ENCODE measurements at regions not wholly inside any gene's neighbourhood (a gene's known extent, or its start where the extent isn't known, plus 50 kb on each side); places are given as distances from the start of the nearest gene placed in this dataset.

GRCh38 chr14:86971292-86971691, 1021.7 kb downstream of the GALC start:
- TF ChIP-seq SIN3A (IDR thresholded peaks at IDR 0.05; ENCODE audit: borderline replicate concordance, insufficient read depth, low read length) (no peak), POLR2AphosphoS5 (IDR thresholded peaks at IDR 0.05; ENCODE audit: low read depth, low read length) (no peak), TAF1 (IDR thresholded peaks at IDR 0.05; ENCODE audit: borderline replicate concordance, insufficient read depth, low read length) (no peak), FOXP2 (optimal IDR thresholded peaks at IDR 0.05; ENCODE audit: borderline replicate concordance, extremely low read depth, extremely low read length, insufficient read depth) (no peak), REST (IDR thresholded peaks at IDR 0.05; ENCODE audit: insufficient read depth in 1 of 2, low read depth in 2 of 2, low read length in 2 of 2) (no peak)

GRCh38 chr14:86961106-86961716, 1031.8 kb downstream of the GALC start:
- TF ChIP-seq FOXP2 (optimal IDR thresholded peaks at IDR 0.05; ENCODE audit: borderline replicate concordance, extremely low read depth, extremely low read length, insufficient read depth) (no peak), POLR2AphosphoS5 (IDR thresholded peaks at IDR 0.05; ENCODE audit: low read depth, low read length) (no peak), TAF1 (IDR thresholded peaks at IDR 0.05; ENCODE audit: borderline replicate concordance, insufficient read depth, low read length) (no peak), SIN3A (IDR thresholded peaks at IDR 0.05; ENCODE audit: borderline replicate concordance, insufficient read depth, low read length) (no peak), REST (IDR thresholded peaks at IDR 0.05; ENCODE audit: insufficient read depth in 1 of 2, low read depth in 2 of 2, low read length in 2 of 2) (no peak)

- TF ChIP-seq POLR2AphosphoS5 (IDR thresholded peaks at IDR 0.05; ENCODE audit: low read depth, low read length) (no peak), SIN3A (IDR thresholded peaks at IDR 0.05; ENCODE audit: borderline replicate concordance, insufficient read depth, low read length) (no peak), FOXP2 (optimal IDR thresholded peaks at IDR 0.05; ENCODE audit: borderline replicate concordance, extremely low read depth, extremely low read length, insufficient read depth) (no peak), REST (IDR thresholded peaks at IDR 0.05; ENCODE audit: insufficient read depth in 1 of 2, low read depth in 2 of 2, low read length in 2 of 2) (no peak), TAF1 (IDR thresholded peaks at IDR 0.05; ENCODE audit: borderline replicate concordance, insufficient read depth, low read length) (no peak)
Measured at GRCh38 chr14:86955771-86956354, 1037.1 kb downstream of the GALC start.

GRCh38 chr14:86954623-86955022, 1038.4 kb downstream of the GALC start:
- TF ChIP-seq TAF1 (IDR thresholded peaks at IDR 0.05; ENCODE audit: borderline replicate concordance, insufficient read depth, low read length) = no peak
- TF ChIP-seq SIN3A (IDR thresholded peaks at IDR 0.05; ENCODE audit: borderline replicate concordance, insufficient read depth, low read length) = no peak
- no peak for TF ChIP-seq FOXP2 (optimal IDR thresholded peaks at IDR 0.05; ENCODE audit: borderline replicate concordance, extremely low read depth, extremely low read length, insufficient read depth)
- no peak for TF ChIP-seq POLR2AphosphoS5 (IDR thresholded peaks at IDR 0.05; ENCODE audit: low read depth, low read length)
- TF ChIP-seq REST (IDR thresholded peaks at IDR 0.05; ENCODE audit: insufficient read depth in 1 of 2, low read depth in 2 of 2, low read length in 2 of 2) = no peak

Data from PFSK-1 (cell line).